ENCODE measurements at regions not wholly inside any gene's neighbourhood (a gene's known extent, or its start where the extent isn't known, plus 50 kb on each side); places are given as distances from the start of the nearest gene placed in this dataset.

DNA sequence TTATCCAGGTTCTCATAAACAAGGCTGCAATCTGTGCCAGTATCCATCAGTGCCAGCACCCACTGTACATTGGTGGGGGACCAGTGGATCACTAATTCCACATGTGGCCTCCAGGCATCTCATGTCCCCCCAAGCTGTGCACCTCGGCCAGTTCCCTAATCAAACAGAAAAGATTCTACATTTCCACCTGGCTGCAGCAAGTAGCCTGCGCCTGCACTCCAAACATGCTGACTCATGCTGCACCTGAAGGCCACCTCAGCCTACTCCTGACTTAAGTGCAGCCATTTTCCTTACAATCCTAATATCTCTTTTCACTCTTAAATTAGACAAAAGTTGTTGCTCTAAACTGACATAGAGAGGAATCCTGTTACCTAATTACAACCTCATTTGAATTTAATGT lies 729.4 kb upstream of the MIR17HG start:
- intact Hi-C loops (cut with DNase I): no loop called here
- no peaks in the 10 kb centered on the region for H3K36me3 ChIP-seq
- no peaks in the 10 kb centered on the region for H3K4me1 ChIP-seq
- 88 to 92% methylated on average over 2 of the region's 2 CpGs for WGBS, 2 donors
- no peak overlapping the region for H3K27ac ChIP-seq
- TF ChIP-seq, protein P1, sequence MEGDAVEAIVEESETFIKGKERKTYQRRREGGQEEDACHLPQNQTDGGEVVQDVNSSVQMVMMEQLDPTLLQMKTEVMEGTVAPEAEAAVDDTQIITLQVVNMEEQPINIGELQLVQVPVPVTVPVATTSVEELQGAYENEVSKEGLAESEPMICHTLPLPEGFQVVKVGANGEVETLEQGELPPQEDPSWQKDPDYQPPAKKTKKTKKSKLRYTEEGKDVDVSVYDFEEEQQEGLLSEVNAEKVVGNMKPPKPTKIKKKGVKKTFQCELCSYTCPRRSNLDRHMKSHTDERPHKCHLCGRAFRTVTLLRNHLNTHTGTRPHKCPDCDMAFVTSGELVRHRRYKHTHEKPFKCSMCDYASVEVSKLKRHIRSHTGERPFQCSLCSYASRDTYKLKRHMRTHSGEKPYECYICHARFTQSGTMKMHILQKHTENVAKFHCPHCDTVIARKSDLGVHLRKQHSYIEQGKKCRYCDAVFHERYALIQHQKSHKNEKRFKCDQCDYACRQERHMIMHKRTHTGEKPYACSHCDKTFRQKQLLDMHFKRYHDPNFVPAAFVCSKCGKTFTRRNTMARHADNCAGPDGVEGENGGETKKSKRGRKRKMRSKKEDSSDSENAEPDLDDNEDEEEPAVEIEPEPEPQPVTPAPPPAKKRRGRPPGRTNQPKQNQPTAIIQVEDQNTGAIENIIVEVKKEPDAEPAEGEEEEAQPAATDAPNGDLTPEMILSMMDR (IDR thresholded peaks at IDR 0.05): no peak
- no peak for TF ChIP-seq POLR2AphosphoS5 (IDR thresholded peaks at IDR 0.05)
- TF ChIP-seq EP300 (IDR thresholded peaks at IDR 0.05): no peak
- TF ChIP-seq POLR2A (IDR thresholded peaks at IDR 0.05): no peak
- no peaks in the 10 kb centered on the region for H3K27me3 ChIP-seq
- DNase-seq: no peak
- no peak overlapping the region for H3K4me3 ChIP-seq
- H3K9me3 ChIP-seq: no peaks in the 10 kb centered on the region

DNA sequence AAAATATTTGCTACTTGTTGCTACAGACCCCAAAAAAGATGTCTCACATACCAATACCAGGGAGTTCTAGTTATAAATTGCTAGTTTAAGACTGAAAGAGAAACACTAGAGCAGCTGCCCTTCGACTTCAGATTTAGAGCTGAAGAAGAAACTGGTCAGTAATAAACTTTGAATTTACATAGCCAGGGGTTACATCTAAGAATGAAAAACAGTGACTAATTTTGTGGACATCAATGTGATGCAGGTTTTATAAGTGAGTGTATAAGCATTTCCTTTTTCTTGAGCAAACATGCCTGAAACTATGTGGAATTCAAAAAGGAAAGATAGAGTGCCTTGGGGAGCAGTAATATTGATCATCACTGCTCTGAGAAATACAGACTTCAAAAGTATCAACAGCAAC lies 724.9 kb upstream of the MIR17HG start:
- H3K9me3 ChIP-seq: no peaks in the 10 kb centered on the region

GRCh38 chr13:90623318-90624011 lies 724.0 kb upstream of the MIR17HG start:
- no peak overlapping the region for H3K27ac ChIP-seq
- H3K27me3 ChIP-seq: no peaks in the 10 kb centered on the region
- H3K4me1 ChIP-seq: no peaks in the 10 kb centered on the region
- WGBS, 2 donors: 90 to 91% methylated on average over 3 of the region's 3 CpGs
- intact Hi-C loops (cut with DNase I): no loop called here
- DNase-seq: no peak
- H3K4me3 ChIP-seq: no peak overlapping the region
- TF ChIP-seq POLR2A (IDR thresholded peaks at IDR 0.05) (no peak), POLR2AphosphoS5 (IDR thresholded peaks at IDR 0.05) (no peak), EP300 (IDR thresholded peaks at IDR 0.05) (no peak)
- TF ChIP-seq, protein P1 (IDR thresholded peaks at IDR 0.05): no peak
- no peaks in the 10 kb centered on the region for H3K9me3 ChIP-seq
- no peaks in the 10 kb centered on the region for H3K36me3 ChIP-seq

More for the DNA sequence above, 724.9 kb upstream of the MIR17HG start:
- no peaks in the 10 kb centered on the region for H3K27me3 ChIP-seq
- no peak for DNase-seq
- no peak overlapping the region for H3K27ac ChIP-seq
- TF ChIP-seq POLR2AphosphoS5 (IDR thresholded peaks at IDR 0.05) (no peak), EP300 (IDR thresholded peaks at IDR 0.05) (no peak), POLR2A (IDR thresholded peaks at IDR 0.05) (no peak)
- TF ChIP-seq, protein P1 (IDR thresholded peaks at IDR 0.05): no peak
- WGBS, 2 donors: 32 to 68% methylated on average over 1 of the region's 1 CpG
- H3K36me3 ChIP-seq: no peaks in the 10 kb centered on the region
- no peaks in the 10 kb centered on the region for H3K4me1 ChIP-seq
- H3K4me3 ChIP-seq: no peak overlapping the region
- intact Hi-C loops (cut with DNase I): no loop called here

- intact Hi-C loops (cut with DNase I): no loop called here
- no peaks in the 10 kb centered on the region for H3K36me3 ChIP-seq
- no peak for TF ChIP-seq POLR2AphosphoS5 (IDR thresholded peaks at IDR 0.05)
- no peak for TF ChIP-seq EP300 (IDR thresholded peaks at IDR 0.05)
- no peak for TF ChIP-seq POLR2A (IDR thresholded peaks at IDR 0.05)
- TF ChIP-seq, protein P1 (IDR thresholded peaks at IDR 0.05): no peak
- H3K27ac ChIP-seq: no peak overlapping the region
- H3K9me3 ChIP-seq: no peaks in the 10 kb centered on the region
- no peak overlapping the region for H3K4me3 ChIP-seq
- H3K4me1 ChIP-seq: no peaks in the 10 kb centered on the region
- WGBS, 2 donors: 83 to 92% methylated on average over 1 of the region's 1 CpG
- H3K27me3 ChIP-seq: no peaks in the 10 kb centered on the region
- no peak for DNase-seq
Measured at GRCh38 chr13:90627813-90628212, 719.7 kb upstream of the MIR17HG start.

DNA sequence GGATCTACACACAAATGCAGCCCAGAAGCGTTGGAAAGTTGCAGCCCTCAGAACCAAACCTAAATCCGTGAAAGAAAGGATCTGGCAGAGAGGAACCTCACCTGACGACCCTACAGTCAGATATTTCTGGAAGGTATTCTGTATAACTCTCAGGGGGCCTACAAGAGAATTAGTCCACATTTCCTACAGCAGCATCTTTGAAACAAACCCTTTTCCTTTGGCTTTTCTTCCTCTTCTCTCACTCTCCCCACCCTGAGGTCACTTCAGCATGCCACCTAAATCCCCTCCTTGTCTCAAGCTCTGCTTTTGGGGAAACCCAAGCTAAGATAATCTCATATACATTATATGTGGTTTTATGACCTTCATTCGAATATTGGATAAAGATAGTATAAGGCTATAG lies 719.0 kb upstream of the MIR17HG start:
- Histone ChIP-seq H3K27me3 (no peaks in the 10 kb centered on the region), H3K4me1 (no peaks in the 10 kb centered on the region), H3K27ac (no peak overlapping the region), H3K36me3 (no peaks in the 10 kb centered on the region), H3K4me3 (no peak overlapping the region), H3K9me3 (no peaks in the 10 kb centered on the region)
- 75 to 84% methylated on average over 4 of the region's 4 CpGs for WGBS, 2 donors
- intact Hi-C loops (cut with DNase I): no loop called here
- no peak for DNase-seq
- no peak for TF ChIP-seq POLR2A (IDR thresholded peaks at IDR 0.05)
- TF ChIP-seq, protein P1 (IDR thresholded peaks at IDR 0.05): no peak
- no peak for TF ChIP-seq POLR2AphosphoS5 (IDR thresholded peaks at IDR 0.05)
- TF ChIP-seq EP300 (IDR thresholded peaks at IDR 0.05): no peak

Measured in sigmoid colon (tissue), 6 donors.